ENCODE measurements at regions not wholly inside any gene's neighbourhood (a gene's known extent, or its start where the extent isn't known, plus 50 kb on each side); places are given as distances from the start of the nearest gene placed in this dataset.
"Not testable (repeated sequence)": the region's sequence is repeated elsewhere in the genome, so short reads cannot be mapped to it uniquely, and the experiment has no call there.

DNA sequence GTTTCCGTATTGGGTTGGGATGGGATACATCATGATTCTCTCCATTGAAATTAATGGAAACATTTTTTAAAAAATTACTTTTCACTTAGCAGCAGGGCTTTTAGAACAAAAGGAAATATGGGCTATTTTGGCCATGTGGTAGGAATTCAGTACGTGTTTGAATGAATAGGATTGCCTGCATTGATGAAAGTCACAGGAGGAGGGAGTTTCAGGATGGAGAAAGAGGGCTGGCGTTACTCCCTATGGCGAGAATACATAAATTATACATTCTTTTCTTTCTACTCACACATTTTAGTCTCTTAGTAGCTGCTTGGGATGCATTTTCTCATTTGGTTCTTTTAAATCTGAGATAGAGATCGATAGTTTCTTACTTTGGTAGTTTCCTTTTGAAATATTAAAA is 100.3 kb upstream of the PDHA1 start:
- no peak for DNase-seq

GRCh38 chrX:19244921-19245320 is 98.8 kb upstream of the PDHA1 start:
- DNase-seq = not testable (repeated sequence)

DNA sequence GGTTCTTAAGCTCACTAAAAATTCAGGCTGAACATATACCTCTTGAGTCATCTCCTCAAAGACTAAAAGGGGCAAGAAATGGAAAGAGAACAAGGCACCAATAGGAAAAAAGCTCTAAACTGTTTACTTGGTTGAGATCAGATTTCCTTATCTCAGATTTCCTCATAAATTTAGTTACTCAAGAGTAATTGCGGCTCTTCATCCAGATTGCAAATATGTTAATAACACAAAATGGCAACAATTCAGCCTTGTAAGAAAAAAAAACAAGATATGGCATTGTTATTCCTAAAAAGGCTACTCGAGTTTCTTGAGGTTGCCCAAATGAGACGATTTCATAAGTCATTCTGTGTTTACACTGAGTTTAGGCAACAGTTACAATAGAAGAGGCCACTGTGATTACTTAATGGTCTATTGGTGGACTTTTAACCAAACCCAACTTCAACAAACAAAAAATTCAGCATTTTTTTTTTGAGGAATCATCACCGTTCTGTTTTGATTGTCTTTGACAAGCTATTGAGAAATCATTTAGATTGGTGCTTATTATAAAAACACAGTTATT is 97.9 kb upstream of the PDHA1 start:
- DNase-seq = no peak

DNA sequence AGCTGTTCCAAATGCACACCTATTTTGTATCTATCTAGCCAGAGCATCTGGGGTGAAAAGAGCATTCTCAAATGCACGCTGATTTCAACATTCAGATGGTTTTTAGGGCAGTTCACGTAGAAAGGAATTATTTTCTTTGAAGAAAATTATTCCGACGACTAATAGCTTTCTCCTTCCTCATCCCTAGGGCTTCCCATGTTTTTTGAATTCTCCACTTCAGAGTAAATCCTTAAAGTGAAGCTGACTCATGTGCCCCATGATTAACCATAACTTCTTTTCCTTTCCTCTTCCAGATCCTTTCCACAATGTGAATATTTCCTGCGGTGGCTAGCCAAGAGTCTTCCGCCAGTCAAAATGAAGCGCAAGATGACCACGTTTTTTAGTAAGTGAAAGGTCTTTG is 86.7 kb upstream of the PDHA1 start:
- peak; percentile 8 for DNase-seq

DNA sequence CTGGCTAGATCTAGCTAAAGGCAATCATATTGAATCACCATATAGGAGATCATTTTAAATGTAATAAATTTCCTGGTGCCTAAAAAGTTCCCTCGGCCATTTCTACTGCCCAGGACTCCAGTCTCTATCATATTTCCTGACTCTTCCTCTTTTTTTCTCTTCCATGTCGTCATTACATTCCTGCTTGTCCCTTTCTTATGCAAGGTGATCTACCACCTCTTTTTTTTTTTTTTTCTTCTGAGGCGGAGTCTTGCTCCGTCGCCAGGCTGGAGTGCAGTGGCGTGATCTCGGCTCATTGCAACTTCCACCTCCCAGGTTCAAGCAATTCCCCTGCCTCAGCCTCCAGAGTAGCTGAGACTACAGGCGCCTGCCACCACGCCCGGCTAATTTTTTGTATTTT is 82.7 kb upstream of the PDHA1 start:
- not testable (repeated sequence) for DNase-seq

GRCh38 chrX:19270727-19271126 is 73.0 kb upstream of the PDHA1 start:
- DNase-seq = no peak

GRCh38 chrX:19272452-19272851 is 71.3 kb upstream of the PDHA1 start:
- DNase-seq = peak; percentile 20

GRCh38 chrX:19280636-19281035 is 63.1 kb upstream of the PDHA1 start:
- no peak for DNase-seq

DNA sequence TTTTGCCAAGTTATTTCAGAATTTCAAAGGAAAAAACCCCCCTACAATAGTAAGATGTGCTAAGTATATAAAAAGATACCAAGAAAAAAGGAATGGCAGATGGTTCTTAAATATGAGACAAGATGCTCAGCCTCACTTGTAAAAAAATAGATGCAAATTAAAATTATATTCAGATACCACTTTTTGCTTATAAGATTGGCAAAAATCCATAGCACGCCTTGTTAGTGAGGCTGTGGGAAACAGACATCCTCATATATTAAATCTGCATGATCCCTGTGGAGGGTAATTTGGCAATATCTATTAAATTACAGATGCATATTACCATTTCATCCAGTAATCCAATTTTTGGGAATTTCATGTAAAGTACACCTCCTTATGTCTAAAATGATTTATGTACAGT is 62.5 kb upstream of the PDHA1 start:
- no peak for DNase-seq

- DNase-seq = no peak
These were observed 60.0 kb upstream of the PDHA1 start for GRCh38 chrX:19283597-19284339.

- DNase-seq = no peak
These were observed 57.9 kb upstream of the PDHA1 start for GRCh38 chrX:19285857-19286256.

DNA sequence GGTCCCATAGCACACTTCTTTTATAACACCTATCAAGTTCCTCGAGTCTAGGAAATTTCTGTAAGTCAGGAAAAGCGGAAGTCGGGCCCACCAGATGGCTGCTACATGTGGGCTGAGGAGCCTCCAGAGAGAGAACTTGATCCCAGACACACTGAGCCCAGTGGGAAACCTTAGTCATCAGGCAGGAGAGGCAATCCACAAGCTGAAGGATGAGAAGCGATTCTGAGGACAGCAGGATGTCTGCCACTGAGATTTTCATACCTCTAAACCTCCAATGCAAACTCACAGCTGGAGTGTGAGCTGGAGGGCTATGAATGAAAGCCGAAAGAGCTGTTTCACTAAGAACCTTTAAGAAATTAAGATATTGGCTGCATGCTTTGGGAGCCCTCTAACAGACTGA is 52.6 kb upstream of the PDHA1 start:
- DNase-seq = peak; percentile 0

DNA sequence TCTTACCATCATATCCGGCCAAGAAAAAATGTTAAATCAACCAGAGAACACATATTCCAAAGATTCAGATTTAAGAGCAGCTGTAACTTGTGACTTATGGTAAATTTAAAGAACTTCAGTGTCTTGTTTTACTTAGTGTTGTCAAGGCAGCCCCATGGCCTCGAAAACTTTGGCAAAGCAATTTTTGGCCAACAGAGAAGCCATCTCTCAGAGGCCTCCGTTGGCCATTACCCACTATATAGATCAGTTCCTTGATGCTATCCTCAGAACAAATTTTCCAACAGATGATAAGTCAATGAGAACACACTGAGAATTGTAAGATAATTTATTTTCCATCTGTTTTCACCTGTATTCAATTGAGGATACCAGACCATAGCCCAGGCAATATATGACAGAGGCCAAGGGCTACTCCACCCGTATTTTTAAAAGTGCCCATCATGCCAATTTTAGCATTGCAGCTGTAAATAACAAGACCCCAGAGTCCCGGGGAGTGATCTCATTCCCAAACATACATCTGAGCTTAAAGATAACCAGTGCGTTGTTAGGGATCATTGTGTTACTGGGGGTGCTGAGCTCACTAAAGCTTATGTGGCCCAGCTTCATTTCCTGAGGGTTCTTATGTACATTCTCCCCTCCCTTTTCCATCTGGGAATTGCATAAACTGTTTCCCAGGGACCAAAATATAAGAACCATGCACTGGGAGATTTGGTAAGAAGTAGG is 50.0 kb upstream of the PDHA1 start:
- DNase-seq = no peak
